GM10248 (cell line): ENCODE measurements at regions not wholly inside any gene's neighbourhood (a gene's known extent, or its start where the extent isn't known, plus 50 kb on each side); places are given as distances from the start of the nearest gene placed in this dataset.

Experiments used
- CTCF ChIA-PET: fragments of 300-600 bp; sonication (Branson Sonifier 250); formaldehyde crosslinking; extraction: SDS; loops from one replicate; lab custom pipeline; 2021; ENCODE audit warnings: antibody characterized with exemption; lab: Yijun Ruan, JAX
- POLR2A ChIA-PET: fragments of 350-650 bp; sonication (Branson Sonifier 250); formaldehyde crosslinking; extraction: SDS; loops from one replicate; lab custom pipeline; 2020; ENCODE audit warnings: antibody characterized with exemption; lab: Yijun Ruan, JAX
- DNase-seq: peaks from one replicate; pipeline ENCODE4 v3.0.0; 2012; ENCODE audit errors: extremely low spot score
- CTCF ChIP-seq: IDR thresholded peaks from 2 replicates; pipeline ENCODE4 v1.5.1; 2012; ENCODE audit warnings: mild to moderate bottlenecking, low read depth; ENCODE audit errors: extremely low read depth, missing control alignments, control extremely low read depth

GRCh38 chr6:92810913-92811312 is 608.4 kb downstream of the EPHA7 start:
- TF ChIP-seq CTCF: peak; percentile 59
- peak; percentile 58 for DNase-seq
- POLR2A ChIA-PET: no interaction called here
- CTCF ChIA-PET: interaction anchor here (1.0 to 3.0 kb wide), 14 partner anchors 9 to 613 kb away, joined by 3 to 13 read pairs (median 5); no protein-coding TSS in a partner anchor

GRCh38 chr6:92806254-92806653 is 613.1 kb downstream of the EPHA7 start:
- CTCF ChIA-PET: interaction anchor here (1.5 kb wide), 1 partner anchor 53 kb away, joined by 3 read pairs; no protein-coding TSS in a partner anchor
- TF ChIP-seq CTCF: no peak
- DNase-seq: no peak
- POLR2A ChIA-PET: no interaction called here

GRCh38 chr6:92791403-92791802 is 628.0 kb downstream of the EPHA7 start:
- ChIA-PET POLR2A (no interaction called here), CTCF (no interaction called here)
- no peak for TF ChIP-seq CTCF
- DNase-seq: no peak

GRCh38 chr6:92790381-92790780 is 629.0 kb downstream of the EPHA7 start:
- no peak for DNase-seq
- CTCF ChIA-PET: no interaction called here
- TF ChIP-seq CTCF: no peak
- POLR2A ChIA-PET: no interaction called here

- ChIA-PET CTCF (no interaction called here), POLR2A (no interaction called here)
- no peak for TF ChIP-seq CTCF
- DNase-seq: no peak
Measured at GRCh38 chr6:92784235-92784634, 635.1 kb downstream of the EPHA7 start.

- CTCF ChIA-PET: interaction anchor here (1.1 kb wide), 1 partner anchor 10 kb away, joined by 3 read pairs; no protein-coding TSS in a partner anchor
- TF ChIP-seq CTCF: no peak
- no peak for DNase-seq
Measured at GRCh38 chr6:92779746-92780145, 639.6 kb downstream of the EPHA7 start.

GRCh38 chr6:92777146-92777740 is 642.1 kb downstream of the EPHA7 start:
- ChIA-PET CTCF (no interaction called here), POLR2A (no interaction called here)
- DNase-seq: peak; percentile 3
- peak; percentile 33 for TF ChIP-seq CTCF

More at GRCh38 chr6:92779746-92780145, 639.6 kb downstream of the EPHA7 start:
- POLR2A ChIA-PET: no interaction called here
